Posterior vena cava (tissue), 2 donors: ENCODE measurements at regions not wholly inside any gene's neighbourhood (a gene's known extent, or its start where the extent isn't known, plus 50 kb on each side); places are given as distances from the start of the nearest gene placed in this dataset.
"Not testable (repeated sequence)": the region's sequence is repeated elsewhere in the genome, so short reads cannot be mapped to it uniquely, and the experiment has no call there.

Experiments
- DNase-seq: peaks from one replicate; pipeline ENCODE4 v3.0.0-alpha.2; 2020; ENCODE audit warnings: low spot score
- intact Hi-C, 2 donors: fragments of 100-400 bp; cut with DNase I; formaldehyde crosslinking; loops; one replicate each; pipeline versions ENCODE4 v1.14.1 to v1.14.2; 2022 to 2023
- donor health status: DM: yes; HTN: yes; CAD: no.
- donor health status: DM: yes; HTN: yes; CAD: no.

DNA sequence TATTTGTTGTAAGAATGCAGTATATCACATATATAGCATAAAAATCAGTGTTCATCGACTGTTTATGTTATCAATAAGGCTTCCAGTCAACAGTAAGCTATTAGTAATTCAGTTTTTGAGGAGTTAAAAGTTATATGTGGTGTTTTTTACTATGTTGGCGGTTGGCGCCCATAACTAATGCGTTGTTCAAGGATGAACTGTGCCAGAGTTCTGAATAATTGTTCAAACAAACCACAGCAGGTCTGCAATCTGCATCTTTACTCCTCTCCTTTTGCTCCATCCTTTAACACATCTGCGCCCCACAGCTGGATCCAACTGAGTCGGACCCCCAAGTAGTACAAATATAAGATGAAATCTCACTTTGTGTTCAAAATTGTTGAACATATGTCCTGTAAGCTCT, 836.1 kb downstream of the LTN1 start:
- no peak for DNase-seq
- intact Hi-C loops, result no loop called here

DNA sequence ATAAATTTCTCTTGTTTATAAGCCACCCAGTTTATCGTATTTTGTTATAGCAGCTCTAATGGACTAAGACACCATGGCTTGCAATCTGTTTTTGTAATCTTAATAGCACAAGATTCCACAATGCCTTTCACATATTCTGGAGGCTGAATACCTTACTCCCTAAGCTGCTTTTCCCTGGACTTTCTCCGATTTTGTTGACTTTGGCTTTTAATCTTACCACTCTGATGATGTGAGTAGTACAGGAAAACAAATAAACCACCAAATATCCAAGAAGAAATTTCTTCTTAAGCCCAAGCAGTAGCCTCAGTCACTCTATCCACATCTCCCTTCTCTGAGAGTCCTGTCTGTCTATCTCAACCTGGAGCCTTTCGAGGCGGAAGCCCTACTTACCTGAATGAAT, 838.6 kb downstream of the LTN1 start:
- no peak for DNase-seq
- intact Hi-C loops, result no loop called here

DNA sequence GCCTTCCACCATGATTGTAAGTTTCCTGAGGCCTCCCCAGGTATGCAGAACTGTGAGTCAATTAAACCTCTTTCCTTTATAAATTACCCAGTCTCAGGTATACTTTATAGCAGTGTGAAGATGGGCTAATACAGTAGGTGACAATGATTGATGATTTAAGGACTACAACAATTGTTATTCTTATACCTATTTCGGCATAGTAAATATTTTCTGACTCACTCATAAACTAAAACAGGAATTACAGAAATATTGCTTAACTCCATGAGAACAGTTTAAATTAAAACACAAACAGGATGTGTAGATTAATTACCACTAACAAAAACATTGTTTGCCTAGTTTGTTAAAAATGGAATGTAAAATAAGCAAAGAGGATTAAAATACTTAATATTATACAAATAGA, 839.9 kb downstream of the LTN1 start:
- DNase-seq, result no peak
- intact Hi-C loops, result no loop called here

DNA sequence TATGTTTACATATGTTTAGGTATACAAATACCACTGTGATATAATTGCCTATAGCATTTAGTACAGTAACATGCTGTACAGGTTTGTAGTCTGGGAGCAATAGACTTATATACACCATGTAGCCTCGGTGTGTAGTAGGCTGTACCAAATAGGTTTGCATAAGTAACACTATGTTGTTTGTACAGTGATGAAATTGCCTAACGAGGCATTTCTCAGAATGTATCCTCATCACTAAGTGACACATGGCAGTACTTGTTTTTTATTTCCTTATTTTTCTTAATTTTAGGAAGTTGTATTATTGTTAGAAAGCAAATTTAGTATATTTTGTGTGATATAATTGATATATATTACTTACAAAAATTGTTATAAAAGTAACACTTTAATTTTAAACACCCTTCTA, 840.9 kb downstream of the LTN1 start:
- DNase-seq, result no peak
- intact Hi-C loops, result no loop called here

DNA sequence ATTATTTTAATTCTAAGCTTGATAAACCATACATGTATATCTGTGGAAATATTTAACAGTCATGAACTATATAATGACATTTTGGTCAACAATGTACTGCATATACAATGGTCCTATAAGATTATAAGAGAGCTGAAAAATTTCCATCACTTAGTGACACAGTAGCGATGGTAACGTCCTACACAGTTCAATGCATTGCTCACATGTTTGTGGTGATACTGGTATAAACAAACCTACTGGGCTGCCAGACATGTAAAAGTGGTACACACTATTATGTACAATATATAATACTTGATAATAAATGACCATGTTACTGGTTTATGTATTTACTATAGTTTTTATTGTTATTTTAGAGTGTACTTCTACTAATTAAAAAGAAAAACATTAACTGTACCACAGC, 841.9 kb downstream of the LTN1 start:
- DNase-seq, result no peak
- intact Hi-C loops, result no loop called here

DNA sequence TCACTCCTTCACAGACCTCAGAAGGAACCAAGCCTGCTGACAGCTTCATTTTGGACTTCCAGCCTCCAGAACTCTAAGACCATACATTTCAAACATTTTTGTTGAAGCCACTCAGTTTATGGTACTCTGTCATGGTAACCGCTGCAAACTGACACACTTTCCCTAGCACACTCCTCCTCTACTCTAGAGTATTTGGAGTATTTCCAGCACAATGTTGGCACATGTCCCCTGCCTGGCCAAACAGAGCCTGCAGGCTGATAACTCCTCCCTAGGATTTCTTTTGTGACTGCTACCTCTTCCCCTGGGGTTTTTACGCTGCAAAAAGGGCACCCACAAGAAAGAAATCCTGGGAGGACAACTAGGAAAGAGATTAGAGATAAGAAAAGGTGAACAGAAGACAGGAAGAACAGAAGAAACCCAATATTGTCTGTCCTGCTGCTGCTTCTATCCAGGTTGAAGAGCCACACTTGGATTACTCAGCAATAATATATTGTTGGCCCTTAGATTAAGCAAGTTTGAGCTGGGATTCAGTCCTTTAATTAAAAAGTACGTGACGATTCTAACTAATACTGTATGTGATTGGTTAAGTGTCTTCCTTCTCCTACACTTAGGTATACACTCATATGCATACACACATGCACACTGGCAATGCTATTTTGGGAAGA, 844.1 kb downstream of the LTN1 start:
- intact Hi-C loops, result no loop called here
- no peak for DNase-seq

DNA sequence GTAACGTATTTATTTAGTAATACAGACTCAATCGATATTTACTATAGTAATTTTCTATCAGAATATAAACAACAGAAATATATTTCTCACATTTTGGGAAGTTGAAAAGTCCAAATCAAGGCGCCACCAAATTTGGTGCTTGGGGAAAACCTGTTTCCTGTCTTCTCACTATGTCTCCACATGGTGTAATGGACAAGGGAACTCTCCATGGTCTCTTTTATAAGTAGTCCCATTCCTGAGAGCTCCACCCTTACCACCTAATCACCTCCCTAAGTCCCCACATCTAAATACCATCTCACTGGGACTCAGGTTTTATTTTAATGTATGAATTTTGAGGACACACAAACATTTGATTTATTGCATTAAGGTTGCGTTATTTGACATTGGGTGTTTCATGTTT, 848.0 kb downstream of the LTN1 start:
- no peak for DNase-seq
- intact Hi-C loops, result no loop called here

DNA sequence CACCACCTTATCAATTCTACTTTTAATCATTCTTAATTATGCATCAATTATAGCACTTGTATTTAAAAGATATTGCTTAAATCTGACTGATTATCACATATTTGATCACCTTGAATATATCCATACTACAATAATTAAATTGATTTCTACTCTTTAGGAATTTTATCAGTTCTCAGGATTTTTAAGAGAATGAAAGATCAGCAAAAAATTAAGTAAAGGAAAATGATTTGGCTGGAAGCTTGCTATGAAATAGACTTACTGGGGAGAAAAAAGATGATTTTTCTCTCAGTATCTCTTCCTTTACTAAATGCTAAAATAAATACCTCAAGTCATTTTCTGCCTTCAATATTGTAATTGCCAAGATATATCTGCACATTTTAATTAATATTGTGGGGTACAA, 848.6 kb downstream of the LTN1 start:
- intact Hi-C loops, result no loop called here

DNA sequence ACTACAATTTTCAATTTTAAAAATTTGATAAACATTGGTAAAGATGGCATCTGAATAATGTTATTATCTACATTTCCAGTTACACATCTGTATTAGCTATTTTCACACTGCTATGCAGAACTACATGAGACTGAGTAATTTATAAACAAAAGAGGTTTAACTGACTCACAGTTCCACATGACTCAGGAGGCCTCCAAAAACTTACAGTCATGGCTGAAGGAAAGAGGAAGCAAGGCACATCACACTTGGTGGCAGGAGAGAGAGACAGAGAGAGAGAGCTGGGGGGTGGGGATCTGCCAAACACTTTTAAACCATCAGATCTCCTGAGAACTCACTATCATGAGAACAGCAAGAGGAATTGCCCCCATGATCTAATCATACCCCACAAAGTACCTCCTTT, 850.0 kb downstream of the LTN1 start:
- intact Hi-C loops, result no loop called here
- DNase-seq, result no peak

More for the DNA sequence above, 848.6 kb downstream of the LTN1 start:
- DNase-seq, result no peak

DNA sequence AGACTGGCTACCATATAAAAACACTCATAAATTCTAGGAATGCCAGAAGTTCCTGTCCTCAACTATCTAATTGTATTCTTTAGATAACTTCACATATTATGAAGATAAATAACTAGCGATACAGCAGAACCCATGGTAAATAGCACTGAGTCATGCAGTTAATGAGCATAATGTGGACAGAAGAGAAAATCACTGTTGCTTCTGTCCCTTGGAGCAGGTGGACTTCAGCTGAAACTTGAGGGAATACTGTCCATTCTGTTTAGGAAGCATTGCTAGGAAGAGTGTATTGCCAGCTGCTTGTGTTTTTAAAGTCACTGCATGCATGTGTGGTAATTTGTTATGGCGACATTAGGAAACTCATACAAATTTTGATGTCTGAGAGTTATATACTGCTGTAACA, 854.4 kb downstream of the LTN1 start:
- intact Hi-C loops, result no loop called here
- DNase-seq, result no peak

DNA sequence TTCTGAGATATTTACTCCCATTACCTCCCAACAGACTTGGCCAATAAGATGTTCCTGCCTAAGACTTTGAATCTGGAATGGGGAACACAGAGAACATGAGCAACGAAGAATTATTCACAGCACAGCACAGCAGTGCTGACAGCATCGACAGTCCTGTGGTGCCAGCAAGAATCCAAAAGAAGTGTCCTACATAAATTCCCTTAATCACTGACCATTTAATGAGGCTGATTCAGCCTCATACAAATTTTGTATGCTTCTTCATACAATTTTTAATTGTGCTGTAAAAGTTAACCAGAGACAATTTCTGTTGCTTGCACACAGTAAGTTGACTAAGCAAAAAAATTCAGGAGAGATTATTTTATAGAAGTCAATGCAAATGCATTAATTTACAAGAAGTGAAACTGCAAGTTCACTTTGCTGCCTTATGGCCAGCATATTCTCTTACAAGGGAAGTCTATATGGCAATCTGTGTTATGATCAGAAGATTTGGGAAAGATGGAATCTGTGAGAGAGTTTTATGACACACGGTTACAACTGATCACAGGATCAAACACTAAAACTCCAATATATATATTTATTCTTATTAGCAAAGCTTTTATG, 855.9 kb downstream of the LTN1 start:
- DNase-seq, result no peak
- intact Hi-C loops, result no loop called here

DNA sequence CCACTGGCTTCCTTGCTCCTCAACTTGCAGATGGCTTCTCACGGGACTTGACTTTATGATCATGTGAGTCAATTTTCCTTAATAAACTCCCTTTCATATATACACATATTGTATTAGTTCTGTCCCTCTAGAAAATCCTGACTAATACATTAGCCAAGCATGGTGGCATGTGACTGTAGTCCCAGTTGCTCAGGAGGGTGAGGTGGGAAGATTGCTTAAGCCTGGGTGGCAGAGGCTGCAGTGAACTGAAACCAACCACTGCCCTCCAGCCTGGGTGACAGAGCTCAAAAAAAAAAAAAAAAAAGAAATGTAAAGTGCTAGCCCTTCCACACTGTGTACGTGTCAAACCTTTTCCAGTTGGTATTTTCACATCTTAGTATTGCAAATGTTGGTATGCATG, 857.0 kb downstream of the LTN1 start:
- intact Hi-C loops, result no loop called here
- no peak for DNase-seq

DNA sequence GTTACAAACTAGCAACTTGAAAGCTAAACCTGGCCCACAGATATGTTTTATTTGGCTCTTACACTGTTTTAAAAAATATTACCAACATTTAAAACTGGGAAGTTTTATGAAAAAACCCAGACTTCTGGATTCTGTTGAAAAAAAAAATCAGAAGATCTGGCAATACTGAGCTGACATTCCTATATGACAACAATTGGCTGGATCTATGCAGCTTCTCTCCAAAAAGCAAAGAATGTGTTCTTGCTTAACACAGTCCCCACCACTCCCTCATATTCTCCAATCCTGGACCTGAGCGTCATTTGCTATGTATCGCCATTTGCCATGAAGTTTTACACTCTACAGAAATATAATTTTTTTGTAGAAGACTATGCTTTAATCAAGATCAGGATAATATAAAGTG, 859.6 kb downstream of the LTN1 start:
- intact Hi-C loops, result no loop called here
- no peak for DNase-seq

DNA sequence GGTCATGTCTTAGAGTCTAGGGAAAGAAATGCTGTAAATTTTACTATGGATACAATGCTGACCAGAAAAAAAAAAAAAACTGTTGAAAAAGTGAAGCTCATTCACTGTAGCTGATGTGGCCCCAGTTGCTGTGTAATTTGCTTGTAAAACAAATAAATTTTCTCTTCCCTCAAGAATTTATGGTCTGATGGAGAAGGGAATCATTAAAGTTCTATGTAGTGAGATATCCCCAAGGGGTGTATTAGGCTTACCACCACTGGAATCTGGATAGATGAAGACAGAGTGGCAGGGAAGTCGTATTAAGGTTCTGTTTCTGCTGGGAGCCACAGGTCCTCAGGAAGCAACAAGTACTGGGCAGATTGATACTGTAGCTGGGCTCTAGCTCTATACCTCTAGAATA, 860.0 kb downstream of the LTN1 start:
- no peak for DNase-seq
- intact Hi-C loops, result no loop called here

DNA sequence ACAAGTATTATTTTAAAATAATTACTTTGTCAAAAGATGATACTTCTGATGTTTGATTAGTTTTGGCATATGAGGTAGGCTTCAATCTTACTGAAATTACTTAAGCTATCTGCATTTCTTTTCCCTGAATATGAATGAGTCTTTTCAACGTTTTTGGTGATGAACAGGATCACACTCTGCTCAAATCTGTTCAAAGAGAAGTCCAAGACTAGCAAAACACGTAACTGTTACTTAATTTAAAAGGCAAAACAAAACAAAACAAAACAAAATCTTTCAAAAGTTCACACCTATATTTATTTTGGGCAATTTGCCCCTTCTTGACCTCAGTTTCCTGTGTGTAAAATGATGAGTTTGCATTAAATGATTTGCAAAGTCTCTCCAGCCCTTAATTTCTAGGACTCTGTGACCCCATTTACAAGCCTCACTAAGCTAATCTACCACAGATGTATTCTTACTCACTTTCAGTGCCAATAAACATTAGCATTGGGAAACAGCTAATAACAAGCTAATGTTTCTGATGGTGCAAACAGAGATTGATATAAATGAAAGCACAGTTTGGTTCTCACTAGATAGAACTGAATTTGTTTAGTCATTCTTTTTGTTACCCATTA, 865.4 kb downstream of the LTN1 start:
- no peak for DNase-seq
- intact Hi-C loops, result no loop called here

DNA sequence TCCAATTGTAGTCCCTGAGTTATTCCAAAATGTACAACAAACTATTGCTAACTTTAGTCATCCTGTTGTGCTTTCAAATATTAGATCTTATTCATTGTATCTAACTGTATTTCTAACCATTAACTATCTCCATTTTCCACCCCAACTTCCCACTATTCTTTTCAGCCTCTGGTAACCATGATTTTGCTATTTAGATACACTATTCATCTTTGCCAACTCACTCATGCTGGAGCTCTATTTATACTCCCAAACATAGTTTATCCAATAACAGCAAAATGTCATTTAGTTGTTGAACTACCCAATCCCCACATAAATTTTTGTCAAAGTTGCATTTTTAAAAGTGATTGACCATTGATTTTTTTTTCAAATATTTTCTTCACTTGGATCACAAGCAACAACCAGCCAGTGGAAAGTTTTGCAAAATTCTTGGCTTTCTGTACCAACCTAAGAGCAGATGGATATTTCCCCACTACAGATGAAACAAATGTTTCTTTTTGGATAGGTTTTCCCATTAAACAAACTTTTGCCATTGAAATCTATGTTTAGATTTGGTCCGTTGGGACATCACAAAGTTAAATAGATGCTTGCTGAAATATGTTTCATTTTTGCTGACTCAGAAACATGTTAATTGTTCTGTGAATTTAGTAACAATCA, 866.0 kb downstream of the LTN1 start:
- intact Hi-C loops, result no loop called here
- no peak for DNase-seq

DNA sequence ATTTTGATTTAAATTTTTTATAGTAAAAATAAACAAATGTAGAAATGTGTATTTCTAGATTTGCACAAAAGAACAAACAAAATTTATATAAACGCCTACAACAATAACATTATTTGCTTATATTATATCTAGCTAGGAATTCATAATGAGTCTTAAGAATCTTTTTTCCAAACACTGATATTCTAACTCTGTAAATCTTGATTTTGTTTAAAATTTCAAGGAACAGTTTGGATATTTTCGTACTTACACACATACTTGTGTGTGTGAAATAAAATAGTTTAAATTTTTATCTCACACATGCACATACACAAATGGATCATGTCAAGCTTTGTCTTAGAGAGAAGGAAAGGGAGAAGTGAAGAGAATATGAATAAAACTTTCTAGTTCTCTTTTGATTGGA, 868.1 kb downstream of the LTN1 start:
- intact Hi-C loops, result no loop called here
- no peak for DNase-seq

DNA sequence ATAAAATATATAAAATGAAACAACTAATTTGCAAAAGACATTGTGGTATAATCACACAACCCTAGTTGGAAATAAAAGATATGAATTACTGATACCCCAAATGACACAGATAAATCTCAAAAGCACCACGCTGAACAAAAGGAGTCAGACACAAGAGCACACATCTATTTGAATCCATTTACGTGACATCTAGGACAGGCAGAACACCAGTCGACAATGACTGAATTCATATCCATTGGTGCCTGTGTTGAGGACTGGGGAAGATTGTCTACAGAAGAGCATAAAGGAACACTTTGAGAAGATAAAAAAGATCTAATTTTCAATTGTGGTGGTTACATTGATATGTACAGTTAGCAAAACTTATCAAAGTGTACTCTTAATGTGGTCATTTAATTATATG, 874.1 kb downstream of the LTN1 start:
- intact Hi-C loops, result no loop called here
- no peak for DNase-seq

DNA sequence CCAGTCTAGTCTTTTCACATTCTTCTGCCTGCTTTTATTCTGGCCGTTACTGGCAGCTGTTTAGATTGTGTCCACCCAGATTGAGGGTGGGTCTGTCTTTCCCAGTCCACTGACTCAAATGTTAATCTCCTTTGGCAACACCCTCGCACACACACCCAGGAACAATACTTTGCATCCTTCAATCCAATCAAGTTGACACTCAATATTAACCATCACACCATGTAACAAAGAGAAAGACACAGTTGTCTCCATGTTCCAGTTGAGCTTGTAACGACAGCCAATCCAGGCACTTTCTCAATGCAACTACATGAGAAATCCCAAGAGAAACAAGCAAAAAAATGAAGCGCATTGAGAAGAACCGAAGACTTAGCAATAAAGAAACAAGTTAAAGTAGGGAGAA, 877.7 kb downstream of the LTN1 start:
- DNase-seq, intact Hi-C loops: not testable (repeated sequence)

DNA sequence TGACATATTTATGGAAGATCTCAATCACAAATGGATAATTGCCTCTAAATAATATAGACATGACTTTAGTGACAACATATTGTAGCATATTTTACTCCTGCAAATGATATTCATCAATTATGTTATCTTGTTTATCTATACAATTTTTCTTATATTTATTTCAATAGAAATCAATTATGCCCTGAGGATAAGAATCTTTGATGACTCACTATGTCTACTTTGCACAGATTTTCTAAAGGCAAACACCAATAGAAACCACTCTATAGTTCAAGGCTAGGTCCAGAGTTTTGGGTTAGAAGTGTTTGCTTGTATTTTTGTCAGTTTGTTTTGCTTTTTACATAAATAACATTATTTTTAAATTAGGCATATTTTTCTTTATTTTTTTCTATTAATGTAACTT, 879.0 kb downstream of the LTN1 start:
- no peak for DNase-seq
- intact Hi-C loops, result no loop called here

DNA sequence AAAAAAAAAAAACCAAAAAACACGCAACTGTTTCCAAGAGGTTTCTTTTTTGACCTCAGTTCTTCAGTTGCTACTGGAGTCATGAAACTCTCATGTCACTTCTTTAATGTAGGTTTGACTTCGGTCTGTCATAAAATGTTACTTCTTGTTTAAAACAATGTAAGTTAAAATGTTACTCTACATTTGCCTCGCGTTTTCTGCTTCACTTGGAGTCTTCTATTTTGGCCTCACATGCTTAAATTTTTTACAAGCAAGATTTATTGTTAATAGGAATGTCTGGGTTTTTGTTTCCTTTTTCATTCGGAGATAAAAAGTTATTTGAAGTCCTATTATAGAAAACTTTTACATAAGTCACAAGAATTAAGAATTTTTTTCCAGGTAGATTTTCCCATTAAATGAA, 880.2 kb downstream of the LTN1 start:
- DNase-seq, result no peak
- intact Hi-C loops, result no loop called here
